HCT116 (cell line): ENCODE measurements at regions not wholly inside any gene's neighbourhood (a gene's known extent, or its start where the extent isn't known, plus 50 kb on each side); places are given as distances from the start of the nearest gene placed in this dataset.

ENCODE experiments used
- ATAC-seq: fragments of 200-7000 bp; cut with Tn5 transposase; 2 replicates; pipeline ENCODE4 v1.9.1; 2020; ENCODE audit warnings: mild to moderate bottlenecking, moderate library complexity
- BruUV-seq: library from RNA; stranded (reverse); fragments of 400-500 nt; replicated peaks from 2 replicates; lab custom pipeline; 2021; lab: Mats Ljungman, UMichigan
- CTCF ChIA-PET: fragments of 300-600 bp; sonication (Branson Sonifier 250); formaldehyde crosslinking; loops from one replicate; lab custom pipeline; 2021; ENCODE audit warnings: antibody characterized with exemption; lab: Charles Lee
- POLR2A ChIA-PET: fragments of 300-600, 350-600 bp; sonication (Branson Sonifier 250); formaldehyde crosslinking; loops from one replicate; lab custom pipeline; 2021; ENCODE audit warnings: antibody characterized with exemption; lab: Charles Lee
- RAD21 ChIA-PET, 2 experiments: fragments of 300-600 bp; sonication (Branson Sonifier 250); formaldehyde crosslinking; loops; one replicate each; lab custom pipeline; 2023; ENCODE audit warnings: low total read pairs in 2 of 2; ENCODE audit not compliant: uncharacterized antibody in 2 of 2, unreplicated experiment in 2 of 2, low non-redundant PET in 1 of 2; lab: Charles Lee
- DNase-seq: peaks from one replicate; pipeline ENCODE4 v3.0.0-alpha.2; 2010; ENCODE audit warnings: low read depth, low spot score
- H2AFZ ChIP-seq: fragments of 200-600 bp; shearing (Covaris generic), sonication (generic); 2 replicates; pipeline ENCODE4 v1.6.1; 2017; ENCODE audit warnings: low read depth, mixed run types, mixed read lengths, antibody characterized with exemption, low read length; ENCODE audit not compliant: poor library complexity, severe bottlenecking
- H3K27ac ChIP-seq: 2 replicates; pipeline ENCODE4 v1.5.1; 2012; ENCODE audit warnings: low read depth, low read length
- H3K27me3 ChIP-seq: fragments of 200-600 bp; sonication (generic); 2 replicates; pipeline ENCODE4 v1.6.1; 2016; ENCODE audit warnings: mixed run types, low read length, mixed read lengths; ENCODE audit not compliant: insufficient read depth
- H3K36me3 ChIP-seq, 2 experiments: fragments of 200-500 bp in 1 of 2; fragments of 200-600 bp in 1 of 2; sonication (Bioruptor generic) in 1 of 2; sonication (generic) in 1 of 2; 2 replicates each; pipeline versions ENCODE4 v1.5.1 to v1.6.1; 2014 to 2016; ENCODE audit warnings: low read length in 2 of 2, inconsistent platforms in 1 of 2, mixed read lengths in 1 of 2, mixed run types in 1 of 2; ENCODE audit not compliant: insufficient read depth in 2 of 2, control insufficient read depth in 1 of 2
- H3K4me1 ChIP-seq, 2 experiments: fragments of 200-600 bp in 1 of 2; sonication (generic) in 1 of 2; 2 replicates each; pipeline versions ENCODE4 v1.5.1 to v1.6.1; 2012 to 2017; ENCODE audit warnings: low read length in 2 of 2, inconsistent platforms in 1 of 2, mild to moderate bottlenecking in 1 of 2, mixed read lengths in 1 of 2, mixed run types in 1 of 2, moderate library complexity in 1 of 2; ENCODE audit not compliant: insufficient read depth in 2 of 2, control insufficient read depth in 1 of 2
- H3K4me2 ChIP-seq: fragments of 200-600 bp; sonication (generic); 2 replicates; pipeline ENCODE4 v1.6.1; 2017; ENCODE audit warnings: mixed run types, low read length, mixed read lengths
- H3K4me3 ChIP-seq, 2 experiments: fragments of 200-600 bp in 1 of 2; sonication (generic) in 1 of 2; replicated peaks in 1 of 2; 2 replicates each; pipeline ENCODE4 v1.5.1; 2011 to 2016; ENCODE audit warnings: low read length in 2 of 2, control low read depth in 1 of 2, low read depth in 1 of 2, mild to moderate bottlenecking in 1 of 2, mixed read lengths in 1 of 2, mixed run types in 1 of 2
- H3K79me2 ChIP-seq: fragments of 200-600 bp; sonication (generic); 2 replicates; pipeline ENCODE4 v1.6.1; 2017; ENCODE audit warnings: mild to moderate bottlenecking, mixed run types, low read length, moderate library complexity, mixed read lengths; ENCODE audit not compliant: insufficient read depth
- H3K9ac ChIP-seq: fragments of 200-600 bp; sonication (generic); 2 replicates; pipeline ENCODE4 v1.6.1; 2016; ENCODE audit warnings: low read length, mixed read lengths
- H3K9me2 ChIP-seq: fragments of 200-600 bp; sonication (generic), shearing (Covaris generic); 2 replicates; pipeline ENCODE4 v1.6.1; 2017; ENCODE audit warnings: mixed run types, mild to moderate bottlenecking, moderate library complexity; ENCODE audit not compliant: insufficient read depth
- H3K9me3 ChIP-seq, 2 experiments: fragments of 200-500 bp in 1 of 2; fragments of 200-600 bp in 1 of 2; sonication (Bioruptor generic) in 1 of 2; sonication (generic) in 1 of 2; 2 replicates each; pipeline ENCODE4 v1.6.1; 2014 to 2017; ENCODE audit warnings: low read length in 2 of 2, mixed read lengths in 2 of 2, inconsistent platforms in 1 of 2, low read depth in 1 of 2, mild to moderate bottlenecking in 1 of 2, mixed run types in 1 of 2, moderate library complexity in 1 of 2; ENCODE audit not compliant: control insufficient read depth in 1 of 2, insufficient read depth in 1 of 2
- H4K20me1 ChIP-seq: fragments of 200-600 bp; sonication (generic), shearing (Covaris generic); 2 replicates; pipeline ENCODE4 v1.6.1; 2017; ENCODE audit warnings: mixed run types, mild to moderate bottlenecking, moderate library complexity; ENCODE audit not compliant: insufficient read depth
- EGR1 ChIP-seq: IDR thresholded peaks from 2 replicates; pipeline ENCODE4 v1.6.1; 2012; ENCODE audit warnings: low read depth
- ELF1 ChIP-seq: IDR thresholded peaks from 2 replicates; pipeline ENCODE4 v1.6.1; 2012; ENCODE audit warnings: low read depth, borderline replicate concordance
- EZH2 ChIP-seq: fragments of 200-600 bp; sonication (generic); IDR thresholded peaks from 2 replicates; pipeline ENCODE4 v1.6.1; 2017; ENCODE audit warnings: antibody characterized with exemption, mixed run types
- EZH2phosphoT487 ChIP-seq: fragments of 200-600 bp; IDR thresholded peaks from 2 replicates; pipeline ENCODE4 v1.6.1; 2018; ENCODE audit warnings: antibody characterized with exemption, borderline replicate concordance
- FOSL1 ChIP-seq: IDR thresholded peaks from 2 replicates; pipeline ENCODE4 v1.6.1; 2012; ENCODE audit warnings: low read depth
- JUND ChIP-seq: IDR thresholded peaks from 2 replicates; pipeline ENCODE4 v1.6.1; 2012
- POLR2A ChIP-seq: IDR thresholded peaks from 2 replicates; pipeline ENCODE4 v1.7.0; 2011; ENCODE audit warnings: borderline replicate concordance; ENCODE audit not compliant: insufficient read depth, insufficient read length; ENCODE audit errors: extremely low read depth
- POLR2AphosphoS5 ChIP-seq: IDR thresholded peaks from 2 replicates; pipeline ENCODE4 v1.6.1; 2011; ENCODE audit warnings: mild to moderate bottlenecking, low read depth, low read length, moderate library complexity
- RAD21 ChIP-seq: IDR thresholded peaks from 2 replicates; pipeline ENCODE4 v1.6.1; 2012; ENCODE audit warnings: low read depth, mild to moderate bottlenecking
- SIN3A ChIP-seq: IDR thresholded peaks from 2 replicates; pipeline ENCODE4 v1.6.1; 2012; ENCODE audit warnings: low read depth
- SRF ChIP-seq: IDR thresholded peaks from 2 replicates; pipeline ENCODE4 v1.6.1; 2012; ENCODE audit warnings: low read depth
- TCF7L2 ChIP-seq: IDR thresholded peaks from 2 replicates; pipeline ENCODE4 v1.7.0; 2011; ENCODE audit warnings: borderline replicate concordance, inconsistent platforms; ENCODE audit not compliant: insufficient read depth, insufficient read length; ENCODE audit errors: extremely low read depth
- YY1 ChIP-seq: IDR thresholded peaks from 2 replicates; pipeline ENCODE4 v1.6.1; 2011; ENCODE audit warnings: low read length, low read depth, moderate library complexity, mild to moderate bottlenecking; ENCODE audit not compliant: insufficient replicate concordance; ENCODE audit errors: extremely low read depth
- ZFX ChIP-seq: fragments of 450-650 bp; IDR thresholded peaks from 2 replicates; pipeline ENCODE4 v1.6.1; 2017
- intact Hi-C: fragments of 100-400 bp; cut with micrococcal nuclease; formaldehyde crosslinking; loops from 2 replicates; pipeline ENCODE4 v1.10.0; 2022
- TF ChIP-seq, protein P1 (sequence below): IDR thresholded peaks from 2 replicates; pipeline ENCODE4 v1.6.1; 2011; ENCODE audit warnings: mild to moderate bottlenecking, low read length, moderate library complexity; ENCODE audit not compliant: insufficient replicate concordance; ENCODE audit errors: extremely low read depth
- TF ChIP-seq, protein P2 (sequence below): IDR thresholded peaks from 2 replicates; pipeline ENCODE4 v1.6.1; 2012
- TF ChIP-seq, protein P3 (sequence below): IDR thresholded peaks from 2 replicates; pipeline ENCODE4 v1.6.1; 2012
- TF ChIP-seq, protein P4 (sequence below): IDR thresholded peaks from 2 replicates; pipeline ENCODE4 v1.6.1; 2012; ENCODE audit warnings: low read depth

DNA sequence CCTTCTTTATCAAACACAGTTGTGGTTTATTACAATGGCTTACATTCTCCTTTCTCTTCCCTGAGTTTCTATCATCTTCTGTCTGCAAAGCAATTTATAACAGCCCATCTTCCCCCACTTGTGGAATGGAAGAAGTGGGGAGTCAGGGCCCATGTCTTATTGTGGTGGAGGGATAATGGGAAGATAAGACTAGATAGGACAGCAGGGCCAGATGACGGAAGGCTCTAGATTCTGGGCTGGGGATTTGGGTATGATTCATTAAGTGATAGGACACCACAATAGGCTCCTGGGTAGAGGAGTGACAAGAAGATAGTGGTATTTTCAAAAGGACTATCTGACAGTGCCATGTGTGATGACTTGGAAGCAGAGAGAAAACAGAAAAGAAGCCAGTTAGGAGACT lies 450.6 kb downstream of the TTLL7 start:
- H3K36me3 ChIP-seq = no peaks in the 10 kb centered on the region
- H3K79me2 ChIP-seq = no peaks in the 10 kb centered on the region
- intact Hi-C loops = no loop called here
- no peaks in the 10 kb centered on the region for H3K27me3 ChIP-seq
- no peak overlapping the region for H3K9ac ChIP-seq
- H4K20me1 ChIP-seq = no peaks in the 10 kb centered on the region
- POLR2A ChIA-PET = no interaction called here
- RAD21 ChIA-PET = no interaction called here
- no peaks in the 10 kb centered on the region for H3K4me1 ChIP-seq
- H3K4me2 ChIP-seq = no peak overlapping the region
- DNase-seq (no peak), ATAC-seq (no peak)
- H3K9me2 ChIP-seq = no peaks in the 10 kb centered on the region
- BruUV-seq = no TSS peak
- no peak overlapping the region for H3K4me3 ChIP-seq
- H3K27ac ChIP-seq = no peak overlapping the region
- no peak overlapping the region for H2AFZ ChIP-seq
- TF ChIP-seq EZH2 (no peak), SRF (no peak), RAD21 (no peak), EGR1 (no peak), SIN3A (no peak), POLR2AphosphoS5 (no peak), JUND (no peak), POLR2A (no peak), ELF1 (no peak), TCF7L2 (no peak), ZFX (no peak), FOSL1 (no peak), YY1 (no peak), EZH2phosphoT487 (no peak)
- TF ChIP-seq, protein P1, sequence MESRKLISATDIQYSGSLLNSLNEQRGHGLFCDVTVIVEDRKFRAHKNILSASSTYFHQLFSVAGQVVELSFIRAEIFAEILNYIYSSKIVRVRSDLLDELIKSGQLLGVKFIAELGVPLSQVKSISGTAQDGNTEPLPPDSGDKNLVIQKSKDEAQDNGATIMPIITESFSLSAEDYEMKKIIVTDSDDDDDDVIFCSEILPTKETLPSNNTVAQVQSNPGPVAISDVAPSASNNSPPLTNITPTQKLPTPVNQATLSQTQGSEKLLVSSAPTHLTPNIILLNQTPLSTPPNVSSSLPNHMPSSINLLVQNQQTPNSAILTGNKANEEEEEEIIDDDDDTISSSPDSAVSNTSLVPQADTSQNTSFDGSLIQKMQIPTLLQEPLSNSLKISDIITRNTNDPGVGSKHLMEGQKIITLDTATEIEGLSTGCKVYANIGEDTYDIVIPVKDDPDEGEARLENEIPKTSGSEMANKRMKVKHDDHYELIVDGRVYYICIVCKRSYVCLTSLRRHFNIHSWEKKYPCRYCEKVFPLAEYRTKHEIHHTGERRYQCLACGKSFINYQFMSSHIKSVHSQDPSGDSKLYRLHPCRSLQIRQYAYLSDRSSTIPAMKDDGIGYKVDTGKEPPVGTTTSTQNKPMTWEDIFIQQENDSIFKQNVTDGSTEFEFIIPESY = no peak
- TF ChIP-seq, protein P2, sequence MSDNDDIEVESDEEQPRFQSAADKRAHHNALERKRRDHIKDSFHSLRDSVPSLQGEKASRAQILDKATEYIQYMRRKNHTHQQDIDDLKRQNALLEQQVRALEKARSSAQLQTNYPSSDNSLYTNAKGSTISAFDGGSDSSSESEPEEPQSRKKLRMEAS = no peak
- TF ChIP-seq, protein P3, sequence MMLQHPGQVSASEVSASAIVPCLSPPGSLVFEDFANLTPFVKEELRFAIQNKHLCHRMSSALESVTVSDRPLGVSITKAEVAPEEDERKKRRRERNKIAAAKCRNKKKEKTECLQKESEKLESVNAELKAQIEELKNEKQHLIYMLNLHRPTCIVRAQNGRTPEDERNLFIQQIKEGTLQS = no peak
- TF ChIP-seq, protein P4, sequence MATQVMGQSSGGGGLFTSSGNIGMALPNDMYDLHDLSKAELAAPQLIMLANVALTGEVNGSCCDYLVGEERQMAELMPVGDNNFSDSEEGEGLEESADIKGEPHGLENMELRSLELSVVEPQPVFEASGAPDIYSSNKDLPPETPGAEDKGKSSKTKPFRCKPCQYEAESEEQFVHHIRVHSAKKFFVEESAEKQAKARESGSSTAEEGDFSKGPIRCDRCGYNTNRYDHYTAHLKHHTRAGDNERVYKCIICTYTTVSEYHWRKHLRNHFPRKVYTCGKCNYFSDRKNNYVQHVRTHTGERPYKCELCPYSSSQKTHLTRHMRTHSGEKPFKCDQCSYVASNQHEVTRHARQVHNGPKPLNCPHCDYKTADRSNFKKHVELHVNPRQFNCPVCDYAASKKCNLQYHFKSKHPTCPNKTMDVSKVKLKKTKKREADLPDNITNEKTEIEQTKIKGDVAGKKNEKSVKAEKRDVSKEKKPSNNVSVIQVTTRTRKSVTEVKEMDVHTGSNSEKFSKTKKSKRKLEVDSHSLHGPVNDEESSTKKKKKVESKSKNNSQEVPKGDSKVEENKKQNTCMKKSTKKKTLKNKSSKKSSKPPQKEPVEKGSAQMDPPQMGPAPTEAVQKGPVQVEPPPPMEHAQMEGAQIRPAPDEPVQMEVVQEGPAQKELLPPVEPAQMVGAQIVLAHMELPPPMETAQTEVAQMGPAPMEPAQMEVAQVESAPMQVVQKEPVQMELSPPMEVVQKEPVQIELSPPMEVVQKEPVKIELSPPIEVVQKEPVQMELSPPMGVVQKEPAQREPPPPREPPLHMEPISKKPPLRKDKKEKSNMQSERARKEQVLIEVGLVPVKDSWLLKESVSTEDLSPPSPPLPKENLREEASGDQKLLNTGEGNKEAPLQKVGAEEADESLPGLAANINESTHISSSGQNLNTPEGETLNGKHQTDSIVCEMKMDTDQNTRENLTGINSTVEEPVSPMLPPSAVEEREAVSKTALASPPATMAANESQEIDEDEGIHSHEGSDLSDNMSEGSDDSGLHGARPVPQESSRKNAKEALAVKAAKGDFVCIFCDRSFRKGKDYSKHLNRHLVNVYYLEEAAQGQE = no peak
- no peaks in the 10 kb centered on the region for H3K9me3 ChIP-seq
- CTCF ChIA-PET = no interaction called here
